Breast epithelium (tissue), 4 donors: ENCODE measurements at regions not wholly inside any gene's neighbourhood (a gene's known extent, or its start where the extent isn't known, plus 50 kb on each side); places are given as distances from the start of the nearest gene placed in this dataset.

Experiments used
- DNase-seq, 2 donors: peaks; one replicate each; pipeline ENCODE4 v3.0.0-alpha.2; 2019; ENCODE audit warnings: low spot score in 2 of 2
- H3K27ac ChIP-seq, 2 donors: fragments of 200-600 bp; sonication (generic) in 1 of 2; one replicate each; pipeline ENCODE4 v1.5.1; 2016 to 2019; ENCODE audit warnings: mild to moderate bottlenecking in 1 of 2
- H3K27me3 ChIP-seq, 2 donors: fragments of 200-600 bp; sonication (generic) in 1 of 2; one replicate each; pipeline versions ENCODE4 v1.5.1 to v1.6.0; 2017 to 2019; ENCODE audit warnings: control low read depth in 1 of 2, mild to moderate bottlenecking in 1 of 2
- H3K36me3 ChIP-seq: fragments of 200-600 bp; one replicate; pipeline ENCODE4 v1.5.1; 2019
- H3K4me1 ChIP-seq, 2 donors: fragments of 200-600 bp; sonication (generic); one replicate each; pipeline ENCODE4 v1.5.1; 2016 to 2019; ENCODE audit warnings: control low read depth in 1 of 2
- H3K4me3 ChIP-seq, 3 donors: fragments of 200-600 bp; sonication (generic); 1 replicate in 2 of 3; 2 replicates in 1 of 3; pipeline ENCODE4 v1.5.1; 2016 to 2019; ENCODE audit warnings: mild to moderate bottlenecking in 3 of 3, moderate library complexity in 2 of 3
- H3K9me3 ChIP-seq, 2 donors: fragments of 200-600 bp; sonication (generic) in 1 of 2; one replicate each; pipeline ENCODE4 v1.5.1; 2016 to 2019; ENCODE audit warnings: control low read depth in 1 of 2
- POLR2A ChIP-seq: fragments of 450-650 bp; IDR thresholded peaks from one replicate; pipeline ENCODE4 v1.6.1; 2016; ENCODE audit warnings: antibody characterized with exemption, mild to moderate bottlenecking, moderate library complexity
- POLR2AphosphoS5 ChIP-seq, 3 donors: sonication (generic); formaldehyde crosslinking; IDR thresholded peaks; one replicate each; pipeline ENCODE4 v1.6.1; 2017; ENCODE audit warnings: antibody characterized with exemption in 3 of 3
- intact Hi-C: fragments of 100-400 bp; cut with DNase I; formaldehyde crosslinking; loops from one replicate; pipeline ENCODE4 v1.15.1; 2023; ENCODE audit warnings: low total_unique reads
- TF ChIP-seq, protein P1 (sequence below), 3 donors: fragments of 450-650 bp; IDR thresholded peaks; one replicate each; pipeline ENCODE4 v1.5.1; 2016 to 2017; ENCODE audit warnings: antibody characterized with exemption in 3 of 3, mild to moderate bottlenecking in 3 of 3, moderate library complexity in 3 of 3

GRCh38 chr4:136342666-136343065, 1189.6 kb downstream of the PCDH18 start:
- no peak for DNase-seq
- Histone ChIP-seq H3K9me3 (no peaks in the 10 kb centered on the region), H3K4me1 (no peaks in the 10 kb centered on the region), H3K4me3 (no peak overlapping the region), H3K27me3 (no peaks in the 10 kb centered on the region), H3K36me3 (no peaks in the 10 kb centered on the region), H3K27ac (no peak overlapping the region)
- TF ChIP-seq POLR2AphosphoS5 (IDR thresholded peaks at IDR 0.05) (no peak), POLR2A (no peak)
- TF ChIP-seq, protein P1, sequence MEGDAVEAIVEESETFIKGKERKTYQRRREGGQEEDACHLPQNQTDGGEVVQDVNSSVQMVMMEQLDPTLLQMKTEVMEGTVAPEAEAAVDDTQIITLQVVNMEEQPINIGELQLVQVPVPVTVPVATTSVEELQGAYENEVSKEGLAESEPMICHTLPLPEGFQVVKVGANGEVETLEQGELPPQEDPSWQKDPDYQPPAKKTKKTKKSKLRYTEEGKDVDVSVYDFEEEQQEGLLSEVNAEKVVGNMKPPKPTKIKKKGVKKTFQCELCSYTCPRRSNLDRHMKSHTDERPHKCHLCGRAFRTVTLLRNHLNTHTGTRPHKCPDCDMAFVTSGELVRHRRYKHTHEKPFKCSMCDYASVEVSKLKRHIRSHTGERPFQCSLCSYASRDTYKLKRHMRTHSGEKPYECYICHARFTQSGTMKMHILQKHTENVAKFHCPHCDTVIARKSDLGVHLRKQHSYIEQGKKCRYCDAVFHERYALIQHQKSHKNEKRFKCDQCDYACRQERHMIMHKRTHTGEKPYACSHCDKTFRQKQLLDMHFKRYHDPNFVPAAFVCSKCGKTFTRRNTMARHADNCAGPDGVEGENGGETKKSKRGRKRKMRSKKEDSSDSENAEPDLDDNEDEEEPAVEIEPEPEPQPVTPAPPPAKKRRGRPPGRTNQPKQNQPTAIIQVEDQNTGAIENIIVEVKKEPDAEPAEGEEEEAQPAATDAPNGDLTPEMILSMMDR (IDR thresholded peaks at IDR 0.05), result no peak
- intact Hi-C loops, result no loop called here

GRCh38 chr4:136337216-136337615, 1195.1 kb downstream of the PCDH18 start:
- H3K4me3 ChIP-seq, result no peak overlapping the region
- H3K4me1 ChIP-seq, result no peaks in the 10 kb centered on the region
- no peaks in the 10 kb centered on the region for H3K27me3 ChIP-seq
- intact Hi-C loops, result no loop called here
- no peaks in the 10 kb centered on the region for H3K9me3 ChIP-seq
- no peak overlapping the region for H3K27ac ChIP-seq
- no peak for DNase-seq
- TF ChIP-seq, protein P1 (IDR thresholded peaks at IDR 0.05), result no peak
- no peaks in the 10 kb centered on the region for H3K36me3 ChIP-seq

GRCh38 chr4:136336479-136336878, 1195.8 kb downstream of the PCDH18 start:
- DNase-seq, result no peak
- no peak overlapping the region for H3K4me3 ChIP-seq
- no peaks in the 10 kb centered on the region for H3K27me3 ChIP-seq
- H3K9me3 ChIP-seq, result no peaks in the 10 kb centered on the region
- no peak overlapping the region for H3K27ac ChIP-seq
- no peaks in the 10 kb centered on the region for H3K4me1 ChIP-seq
- no peaks in the 10 kb centered on the region for H3K36me3 ChIP-seq
- intact Hi-C loops, result no loop called here
- TF ChIP-seq, protein P1 (IDR thresholded peaks at IDR 0.05), result no peak
- TF ChIP-seq POLR2AphosphoS5 (IDR thresholded peaks at IDR 0.05) (no peak), POLR2A (no peak)

GRCh38 chr4:136329042-136329662, 1203.1 kb downstream of the PCDH18 start:
- TF ChIP-seq, protein P1 (IDR thresholded peaks at IDR 0.05), result no peak
- TF ChIP-seq POLR2AphosphoS5 (IDR thresholded peaks at IDR 0.05) (no peak), POLR2A (no peak)
- H3K27ac ChIP-seq, result no peak overlapping the region
- no peaks in the 10 kb centered on the region for H3K36me3 ChIP-seq
- intact Hi-C loops, result no loop called here
- no peaks in the 10 kb centered on the region for H3K4me1 ChIP-seq
- no peak for DNase-seq
- H3K9me3 ChIP-seq, result no peaks in the 10 kb centered on the region
- H3K4me3 ChIP-seq, result no peak overlapping the region
- no peaks in the 10 kb centered on the region for H3K27me3 ChIP-seq

GRCh38 chr4:136328131-136328530, 1204.2 kb downstream of the PCDH18 start:
- Histone ChIP-seq H3K27ac (no peak overlapping the region), H3K9me3 (no peaks in the 10 kb centered on the region), H3K36me3 (no peaks in the 10 kb centered on the region), H3K27me3 (no peaks in the 10 kb centered on the region), H3K4me3 (no peak overlapping the region), H3K4me1 (no peaks in the 10 kb centered on the region)
- DNase-seq, result no peak
- intact Hi-C loops, result no loop called here
- TF ChIP-seq POLR2AphosphoS5 (IDR thresholded peaks at IDR 0.05) (no peak), POLR2A (no peak)
- TF ChIP-seq, protein P1 (IDR thresholded peaks at IDR 0.05), result no peak
